BLaER1 treated with 17β-estradiol and CSF1 and Interleukin-3, amounts not matched to agents 10 nM and 100 nM (cell line): ENCODE measurements at regions not wholly inside any gene's neighbourhood (a gene's known extent, or its start where the extent isn't known, plus 50 kb on each side); places are given as distances from the start of the nearest gene placed in this dataset.
"Not testable (repeated sequence)": the region's sequence is repeated elsewhere in the genome, so short reads cannot be mapped to it uniquely, and the experiment has no call there.

Source experiments
- H3K27ac ChIP-seq, 11 experiments: shearing (Covaris generic); formaldehyde crosslinking; 2 replicates each; pipeline ENCODE4 v1.8.1; 2022
- H3K27me3 ChIP-seq, 11 experiments: shearing (Covaris generic); formaldehyde crosslinking; 2 replicates each; pipeline ENCODE4 v1.8.1; 2022
- H3K36me3 ChIP-seq, 11 experiments: shearing (Covaris generic); formaldehyde crosslinking; 2 replicates each; pipeline ENCODE4 v1.8.1; 2022
- H3K4me1 ChIP-seq, 10 experiments: shearing (Covaris generic); formaldehyde crosslinking; 2 replicates each; pipeline ENCODE4 v1.8.1; 2022
- H3K4me2 ChIP-seq, 11 experiments: shearing (Covaris generic); formaldehyde crosslinking; 2 replicates each; pipeline ENCODE4 v1.8.1; 2022
- H3K4me3 ChIP-seq, 10 experiments: shearing (Covaris generic); formaldehyde crosslinking; 2 replicates each; pipeline ENCODE4 v1.8.1; 2022
- H3K9ac ChIP-seq, 11 experiments: shearing (Covaris generic); formaldehyde crosslinking; 2 replicates each; pipeline ENCODE4 v1.8.1; 2022
- H3K9me3 ChIP-seq, 11 experiments: shearing (Covaris generic); formaldehyde crosslinking; replicated peaks in 1 of 11; 2 replicates each; pipeline ENCODE4 v1.8.1; 2022
- H4K20me1 ChIP-seq, 11 experiments: shearing (Covaris generic); formaldehyde crosslinking; 2 replicates each; pipeline ENCODE4 v1.8.1; 2022
- Cebpa-rat ChIP-seq, 11 experiments: shearing (Covaris generic); IDR thresholded peaks; 2 replicates each; pipeline ENCODE4 v1.8.1; 2022

- Histone ChIP-seq H3K27ac (no peak overlapping the region), H3K4me3 (no peak overlapping the region), H3K36me3 (no peaks in the 10 kb centered on the region), H4K20me1 (no peaks in the 10 kb centered on the region), H3K9ac (no peak overlapping the region), H3K4me2 (0 out of 22 replicates have a peak overlapping the region, but pooled peaks of 1 of the 11 experiments have one; percentile 13), H3K9me3 (no peaks in the 10 kb centered on the region), H3K4me1 (peaks cover 0 to 13% (median 4%) of the 10 kb centered on the region in 10 experiments; a peak in 6 of 20 replicates), H3K27me3 (no peaks in the 10 kb centered on the region)
- TF ChIP-seq Cebpa-rat (IDR thresholded peaks at IDR 0.05): no peak
Observed at GRCh38 chr15:39021341-39021740, 456.7 kb upstream of the RASGRP1 start.

- no peak overlapping the region for H3K4me3 ChIP-seq
- H3K9ac ChIP-seq: no peak overlapping the region
- no peaks in the 10 kb centered on the region for H4K20me1 ChIP-seq
- peaks cover 0 to 13% (median 4%) of the 10 kb centered on the region in 10 experiments; a peak in 6 of 20 replicates for H3K4me1 ChIP-seq
- H3K36me3 ChIP-seq: no peaks in the 10 kb centered on the region
- no peak for TF ChIP-seq Cebpa-rat (IDR thresholded peaks at IDR 0.05)
- no peaks in the 10 kb centered on the region for H3K9me3 ChIP-seq
- no peak overlapping the region for H3K4me2 ChIP-seq
- no peak overlapping the region for H3K27ac ChIP-seq
- no peaks in the 10 kb centered on the region for H3K27me3 ChIP-seq
Observed at GRCh38 chr15:39022532-39023305, 458.1 kb upstream of the RASGRP1 start.

GRCh38 chr15:39025321-39025720 lies 460.7 kb upstream of the RASGRP1 start:
- Histone ChIP-seq H3K27ac (no peak overlapping the region), H3K9ac (no peak overlapping the region), H3K36me3 (no peaks in the 10 kb centered on the region), H4K20me1 (no peaks in the 10 kb centered on the region), H3K4me2 (peak overlapping the region in 3 of 11 experiments; percentile 10 to 16 (median 14); a peak in 4 of 22 replicates), H3K9me3 (no peaks in the 10 kb centered on the region), H3K4me1 (peaks cover 0 to 8% (median 2%) of the 10 kb centered on the region in 10 experiments; a peak in 5 of 20 replicates), H3K4me3 (no peak overlapping the region), H3K27me3 (no peaks in the 10 kb centered on the region)
- TF ChIP-seq Cebpa-rat (IDR thresholded peaks at IDR 0.05): no peak

- TF ChIP-seq Cebpa-rat (IDR thresholded peaks at IDR 0.05): no peak
- no peaks in the 10 kb centered on the region for H3K27me3 ChIP-seq
- H4K20me1 ChIP-seq: no peaks in the 10 kb centered on the region
- H3K4me1 ChIP-seq: peaks cover 0 to 8% (median 2%) of the 10 kb centered on the region in 10 experiments; a peak in 5 of 20 replicates
- no peaks in the 10 kb centered on the region for H3K9me3 ChIP-seq
- H3K27ac ChIP-seq: no peak overlapping the region
- no peak overlapping the region for H3K9ac ChIP-seq
- no peak overlapping the region for H3K4me2 ChIP-seq
- no peaks in the 10 kb centered on the region for H3K36me3 ChIP-seq
- H3K4me3 ChIP-seq: no peak overlapping the region
Observed at GRCh38 chr15:39025881-39026280, 461.3 kb upstream of the RASGRP1 start.

- Histone ChIP-seq H4K20me1 (no peaks in the 10 kb centered on the region), H3K4me3 (no peak overlapping the region), H3K9ac (no peak overlapping the region), H3K27me3 (no peaks in the 10 kb centered on the region), H3K4me2 (no peak overlapping the region), H3K36me3 (no peaks in the 10 kb centered on the region), H3K9me3 (no peaks in the 10 kb centered on the region), H3K27ac (no peak overlapping the region), H3K4me1 (peaks cover 0 to 8% (median 2%) of the 10 kb centered on the region in 10 experiments; a peak in 4 of 20 replicates)
- TF ChIP-seq Cebpa-rat (IDR thresholded peaks at IDR 0.05): no peak
Observed at GRCh38 chr15:39028069-39028468, 463.5 kb upstream of the RASGRP1 start.

- H3K27me3 ChIP-seq: no peaks in the 10 kb centered on the region
- H3K9ac ChIP-seq: no peak overlapping the region
- H3K4me2 ChIP-seq: no peak overlapping the region
- no peaks in the 10 kb centered on the region for H3K36me3 ChIP-seq
- no peaks in the 10 kb centered on the region for H4K20me1 ChIP-seq
- H3K9me3 ChIP-seq: no peaks in the 10 kb centered on the region
- peaks cover 0 to 7% (median 1%) of the 10 kb centered on the region in 10 experiments; a peak in 4 of 20 replicates for H3K4me1 ChIP-seq
- H3K4me3 ChIP-seq: no peak overlapping the region
- H3K27ac ChIP-seq: no peak overlapping the region
- no peak for TF ChIP-seq Cebpa-rat (IDR thresholded peaks at IDR 0.05)
Observed at GRCh38 chr15:39029741-39030140, 465.1 kb upstream of the RASGRP1 start.

GRCh38 chr15:39030291-39031070 lies 465.9 kb upstream of the RASGRP1 start:
- no peak overlapping the region for H3K27ac ChIP-seq
- no peak overlapping the region for H3K9ac ChIP-seq
- TF ChIP-seq Cebpa-rat (IDR thresholded peaks at IDR 0.05): no peak
- H3K4me1 ChIP-seq: no peaks in the 10 kb centered on the region
- no peak overlapping the region for H3K4me3 ChIP-seq
- H3K4me2 ChIP-seq: no peak overlapping the region
- H3K27me3 ChIP-seq: no peaks in the 10 kb centered on the region
- no peaks in the 10 kb centered on the region for H4K20me1 ChIP-seq
- H3K9me3 ChIP-seq: no peaks in the 10 kb centered on the region
- H3K36me3 ChIP-seq: no peaks in the 10 kb centered on the region

- Histone ChIP-seq H3K9ac (no peak overlapping the region), H3K4me1 (no peaks in the 10 kb centered on the region), H3K9me3 (no peaks in the 10 kb centered on the region), H3K36me3 (no peaks in the 10 kb centered on the region), H3K4me3 (no peak overlapping the region), H3K4me2 (no peak overlapping the region), H3K27ac (no peak overlapping the region), H3K27me3 (no peaks in the 10 kb centered on the region), H4K20me1 (no peaks in the 10 kb centered on the region)
- no peak for TF ChIP-seq Cebpa-rat (IDR thresholded peaks at IDR 0.05)
Observed at GRCh38 chr15:39031596-39031995, 467.0 kb upstream of the RASGRP1 start.

- Histone ChIP-seq H3K9me3 (no peaks in the 10 kb centered on the region), H3K4me1 (no peaks in the 10 kb centered on the region), H3K27me3 (no peaks in the 10 kb centered on the region), H3K27ac (no peak overlapping the region), H3K9ac (no peak overlapping the region), H4K20me1 (no peaks in the 10 kb centered on the region), H3K4me3 (no peak overlapping the region), H3K4me2 (no peak overlapping the region), H3K36me3 (no peaks in the 10 kb centered on the region)
- no peak for TF ChIP-seq Cebpa-rat (IDR thresholded peaks at IDR 0.05)
Observed at GRCh38 chr15:39034816-39035215, 470.2 kb upstream of the RASGRP1 start.

- H3K4me1 ChIP-seq, H4K20me1 ChIP-seq, H3K4me2 ChIP-seq, H3K9ac ChIP-seq, H3K9me3 ChIP-seq, H3K27me3 ChIP-seq, H3K27ac ChIP-seq, H3K4me3 ChIP-seq, H3K36me3 ChIP-seq: not testable (repeated sequence)
Observed at GRCh38 chr15:39037611-39038010, 473.0 kb upstream of the RASGRP1 start.
